ENCODE measurements at regions not wholly inside any gene's neighbourhood (a gene's known extent, or its start where the extent isn't known, plus 50 kb on each side); places are given as distances from the start of the nearest gene placed in this dataset.

DNA sequence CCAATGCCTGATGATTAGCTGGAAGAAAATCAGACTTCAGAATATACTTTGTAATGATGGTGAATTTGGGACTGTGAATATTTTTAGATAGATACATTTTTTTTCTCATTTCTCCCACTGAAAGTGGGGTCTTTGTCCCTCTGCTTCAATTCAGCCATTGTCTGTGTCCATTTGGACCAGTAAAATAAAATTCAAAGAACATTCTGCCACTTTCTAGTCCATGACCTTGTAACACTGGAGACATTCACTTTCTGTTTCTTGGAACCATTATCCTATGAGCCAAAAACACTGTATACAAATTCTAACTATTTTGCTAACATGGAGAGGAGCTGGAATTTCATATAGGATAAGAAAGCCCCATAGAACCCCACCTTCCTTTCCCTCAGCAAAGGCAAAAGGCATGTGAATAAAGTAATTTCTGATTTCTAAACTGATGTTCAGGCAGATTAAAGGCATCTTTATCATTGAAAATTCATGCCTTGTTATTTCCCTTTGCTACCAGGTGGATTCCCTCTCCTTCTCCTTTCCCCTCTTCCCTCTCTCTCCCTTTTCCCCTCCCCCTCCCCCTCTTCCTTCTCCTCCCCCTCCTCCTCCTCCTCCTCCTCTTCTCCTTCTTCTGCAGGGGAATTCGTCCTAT lies 2010.4 kb upstream of the LRRTM1 start:
- H3K36me3 ChIP-seq (replicated peaks; ENCODE audit: insufficient read depth, low read depth) = no peaks in the 10 kb centered on the region
- DNase-seq (ENCODE audit: low spot score) = no peak
- H3K27me3 ChIP-seq = no peaks in the 10 kb centered on the region
- TF ChIP-seq EZH2 (IDR thresholded peaks at IDR 0.05; ENCODE audit: borderline replicate concordance) (no peak), EZH2phosphoT487 (IDR thresholded peaks at IDR 0.05; ENCODE audit: low read depth, severe bottlenecking, unreplicated experiment) (no peak)
- TF ChIP-seq, protein P1, sequence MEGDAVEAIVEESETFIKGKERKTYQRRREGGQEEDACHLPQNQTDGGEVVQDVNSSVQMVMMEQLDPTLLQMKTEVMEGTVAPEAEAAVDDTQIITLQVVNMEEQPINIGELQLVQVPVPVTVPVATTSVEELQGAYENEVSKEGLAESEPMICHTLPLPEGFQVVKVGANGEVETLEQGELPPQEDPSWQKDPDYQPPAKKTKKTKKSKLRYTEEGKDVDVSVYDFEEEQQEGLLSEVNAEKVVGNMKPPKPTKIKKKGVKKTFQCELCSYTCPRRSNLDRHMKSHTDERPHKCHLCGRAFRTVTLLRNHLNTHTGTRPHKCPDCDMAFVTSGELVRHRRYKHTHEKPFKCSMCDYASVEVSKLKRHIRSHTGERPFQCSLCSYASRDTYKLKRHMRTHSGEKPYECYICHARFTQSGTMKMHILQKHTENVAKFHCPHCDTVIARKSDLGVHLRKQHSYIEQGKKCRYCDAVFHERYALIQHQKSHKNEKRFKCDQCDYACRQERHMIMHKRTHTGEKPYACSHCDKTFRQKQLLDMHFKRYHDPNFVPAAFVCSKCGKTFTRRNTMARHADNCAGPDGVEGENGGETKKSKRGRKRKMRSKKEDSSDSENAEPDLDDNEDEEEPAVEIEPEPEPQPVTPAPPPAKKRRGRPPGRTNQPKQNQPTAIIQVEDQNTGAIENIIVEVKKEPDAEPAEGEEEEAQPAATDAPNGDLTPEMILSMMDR (IDR thresholded peaks at IDR 0.05; ENCODE audit: poor library complexity) = no peak
- H3K4me2 ChIP-seq = no peak overlapping the region
- H2AFZ ChIP-seq = no peak overlapping the region
- no peaks in the 10 kb centered on the region for H4K20me1 ChIP-seq (ENCODE audit: insufficient read depth, poor library complexity, severe bottlenecking)
- no peaks in the 10 kb centered on the region for H3K9me3 ChIP-seq (ENCODE audit: low read depth)
- no peaks in the 10 kb centered on the region for H3K4me1 ChIP-seq (ENCODE audit: insufficient read depth)
- no peaks in the 10 kb centered on the region for H3K9me2 ChIP-seq (replicated peaks; ENCODE audit: insufficient read depth)
- 71% methylated on average over 1 of the region's 1 CpG for WGBS (ENCODE audit: low lambda C conversion rate, missing lambda C conversion rate)
- H3K27ac ChIP-seq = no peak overlapping the region
- H3K4me3 ChIP-seq = no peak overlapping the region
- H3K79me2 ChIP-seq = no peaks in the 10 kb centered on the region

DNA sequence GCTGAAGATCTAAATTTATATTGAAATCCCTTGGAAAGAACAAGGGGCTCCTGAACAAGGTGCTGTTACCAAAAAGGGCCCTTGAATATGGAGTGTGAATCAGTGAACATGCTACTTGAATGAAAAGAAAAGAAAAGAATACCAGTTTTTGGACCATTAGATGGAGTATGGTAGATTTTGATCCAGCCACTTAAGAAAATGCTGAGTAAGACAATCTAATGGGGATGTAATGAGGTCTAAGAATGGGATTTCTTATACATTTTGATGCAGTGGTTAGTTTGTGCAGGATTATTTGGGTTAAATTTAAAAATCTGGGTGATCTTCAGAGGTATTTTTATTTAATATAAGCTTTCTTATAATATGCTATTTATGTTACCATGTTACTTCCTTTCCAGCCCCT lies 2003.0 kb upstream of the LRRTM1 start:
- H3K36me3 ChIP-seq (replicated peaks; ENCODE audit: insufficient read depth, low read depth) = no peaks in the 10 kb centered on the region
- no peak overlapping the region for H2AFZ ChIP-seq
- TF ChIP-seq EZH2phosphoT487 (IDR thresholded peaks at IDR 0.05; ENCODE audit: low read depth, severe bottlenecking, unreplicated experiment) (no peak), EZH2 (IDR thresholded peaks at IDR 0.05; ENCODE audit: borderline replicate concordance) (no peak)
- TF ChIP-seq, protein P1 (IDR thresholded peaks at IDR 0.05; ENCODE audit: poor library complexity) = no peak
- H3K4me3 ChIP-seq = no peak overlapping the region
- DNase-seq (ENCODE audit: low spot score) = no peak
- no peaks in the 10 kb centered on the region for H3K9me2 ChIP-seq (replicated peaks; ENCODE audit: insufficient read depth)
- no peak overlapping the region for H3K27ac ChIP-seq
- H3K4me1 ChIP-seq (ENCODE audit: insufficient read depth) = no peaks in the 10 kb centered on the region
- H3K27me3 ChIP-seq = no peaks in the 10 kb centered on the region
- H3K79me2 ChIP-seq = no peaks in the 10 kb centered on the region
- no peaks in the 10 kb centered on the region for H3K9me3 ChIP-seq (ENCODE audit: low read depth)
- H4K20me1 ChIP-seq (ENCODE audit: insufficient read depth, poor library complexity, severe bottlenecking) = no peaks in the 10 kb centered on the region
- no peak overlapping the region for H3K4me2 ChIP-seq

DNA sequence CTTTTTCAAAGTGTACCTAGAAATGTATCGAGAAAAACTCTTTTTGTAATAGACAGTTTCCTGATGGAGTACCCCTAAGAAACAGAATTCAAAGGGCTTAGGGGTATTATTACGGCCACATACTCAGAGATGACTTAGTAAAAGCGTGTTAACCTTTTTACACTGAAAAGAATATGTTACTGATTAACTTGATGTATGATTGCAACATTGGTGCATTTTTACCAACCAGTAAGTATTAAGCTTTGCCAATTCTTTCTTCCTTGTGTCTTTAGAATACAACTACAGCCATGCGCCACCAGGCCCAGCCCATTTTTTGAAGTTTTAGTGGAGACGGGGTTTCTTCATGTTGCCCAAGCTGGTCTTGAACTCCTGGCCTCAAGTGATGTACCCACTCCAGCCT lies 1997.0 kb upstream of the LRRTM1 start:
- H3K79me2 ChIP-seq = no peaks in the 10 kb centered on the region
- no peaks in the 10 kb centered on the region for H3K36me3 ChIP-seq (replicated peaks; ENCODE audit: insufficient read depth, low read depth)
- TF ChIP-seq EZH2phosphoT487 (IDR thresholded peaks at IDR 0.05; ENCODE audit: low read depth, severe bottlenecking, unreplicated experiment) (no peak), EZH2 (IDR thresholded peaks at IDR 0.05; ENCODE audit: borderline replicate concordance) (no peak)
- TF ChIP-seq, protein P1 (IDR thresholded peaks at IDR 0.05; ENCODE audit: poor library complexity) = no peak
- H3K9me2 ChIP-seq (replicated peaks; ENCODE audit: insufficient read depth) = no peaks in the 10 kb centered on the region
- H3K4me3 ChIP-seq = no peak overlapping the region
- H4K20me1 ChIP-seq (ENCODE audit: insufficient read depth, poor library complexity, severe bottlenecking) = no peaks in the 10 kb centered on the region
- no peak overlapping the region for H2AFZ ChIP-seq
- H3K27ac ChIP-seq = no peak overlapping the region
- no peaks in the 10 kb centered on the region for H3K4me1 ChIP-seq (ENCODE audit: insufficient read depth)
- no peak for DNase-seq (ENCODE audit: low spot score)
- 88% methylated on average over 5 of the region's 5 CpGs for WGBS (ENCODE audit: low lambda C conversion rate, missing lambda C conversion rate)
- H3K27me3 ChIP-seq = no peaks in the 10 kb centered on the region
- no peaks in the 10 kb centered on the region for H3K9me3 ChIP-seq (ENCODE audit: low read depth)
- no peak overlapping the region for H3K4me2 ChIP-seq

DNA sequence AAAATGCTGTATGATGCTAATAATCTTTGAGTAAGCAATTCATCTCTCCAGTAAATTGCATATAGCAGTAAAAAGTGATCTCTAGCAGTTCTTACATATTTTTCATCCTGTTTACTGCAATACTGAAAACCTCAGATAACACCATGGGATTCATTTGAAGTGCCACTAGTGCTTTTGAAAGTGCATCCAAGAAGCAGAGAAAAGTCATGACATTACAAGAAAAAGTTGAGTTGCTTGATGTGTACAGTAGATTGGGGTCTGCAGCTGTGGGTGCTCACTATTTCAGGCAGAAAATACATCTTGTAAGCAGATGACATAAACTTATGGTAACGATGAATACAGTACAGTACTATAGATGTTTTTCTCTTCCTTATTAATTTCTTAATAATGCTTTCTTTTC lies 1984.9 kb upstream of the LRRTM1 start:
- Histone ChIP-seq H3K4me2 (no peak overlapping the region), H3K4me3 (no peak overlapping the region), H3K4me1 (ENCODE audit: insufficient read depth) (no peaks in the 10 kb centered on the region), H3K27ac (no peak overlapping the region), H4K20me1 (ENCODE audit: insufficient read depth, poor library complexity, severe bottlenecking) (no peaks in the 10 kb centered on the region), H3K9me2 (replicated peaks; ENCODE audit: insufficient read depth) (no peaks in the 10 kb centered on the region), H3K79me2 (no peaks in the 10 kb centered on the region), H3K9me3 (ENCODE audit: low read depth) (no peaks in the 10 kb centered on the region), H3K36me3 (replicated peaks; ENCODE audit: insufficient read depth, low read depth) (no peaks in the 10 kb centered on the region), H2AFZ (no peak overlapping the region), H3K27me3 (no peaks in the 10 kb centered on the region)
- WGBS (ENCODE audit: low lambda C conversion rate, missing lambda C conversion rate) = 70% methylated on average over 1 of the region's 1 CpG
- no peak for DNase-seq (ENCODE audit: low spot score)
- TF ChIP-seq EZH2phosphoT487 (IDR thresholded peaks at IDR 0.05; ENCODE audit: low read depth, severe bottlenecking, unreplicated experiment) (no peak), EZH2 (IDR thresholded peaks at IDR 0.05; ENCODE audit: borderline replicate concordance) (no peak)
- TF ChIP-seq, protein P1 (IDR thresholded peaks at IDR 0.05; ENCODE audit: poor library complexity) = no peak
